ENCODE measurements at regions not wholly inside any gene's neighbourhood (a gene's known extent, or its start where the extent isn't known, plus 50 kb on each side); places are given as distances from the start of the nearest gene placed in this dataset.

- no peak for TF ChIP-seq POLR2A (IDR thresholded peaks at IDR 0.05)
- TF ChIP-seq CTCF (IDR thresholded peaks at IDR 0.05), result no peak
Measured at GRCh38 chr22:26974034-26974433, 316.6 kb downstream of the MIAT start.
